ENCODE measurements at regions not wholly inside any gene's neighbourhood (a gene's known extent, or its start where the extent isn't known, plus 50 kb on each side); places are given as distances from the start of the nearest gene placed in this dataset.

GRCh38 chr1:198934426-198934825 is 295.6 kb downstream of the PTPRC start:
- TF ChIP-seq CTCF (IDR thresholded peaks at IDR 0.05) (no peak), POLR2A (IDR thresholded peaks at IDR 0.05) (no peak)
